ENCODE measurements at regions not wholly inside any gene's neighbourhood (a gene's known extent, or its start where the extent isn't known, plus 50 kb on each side); places are given as distances from the start of the nearest gene placed in this dataset.

DNA sequence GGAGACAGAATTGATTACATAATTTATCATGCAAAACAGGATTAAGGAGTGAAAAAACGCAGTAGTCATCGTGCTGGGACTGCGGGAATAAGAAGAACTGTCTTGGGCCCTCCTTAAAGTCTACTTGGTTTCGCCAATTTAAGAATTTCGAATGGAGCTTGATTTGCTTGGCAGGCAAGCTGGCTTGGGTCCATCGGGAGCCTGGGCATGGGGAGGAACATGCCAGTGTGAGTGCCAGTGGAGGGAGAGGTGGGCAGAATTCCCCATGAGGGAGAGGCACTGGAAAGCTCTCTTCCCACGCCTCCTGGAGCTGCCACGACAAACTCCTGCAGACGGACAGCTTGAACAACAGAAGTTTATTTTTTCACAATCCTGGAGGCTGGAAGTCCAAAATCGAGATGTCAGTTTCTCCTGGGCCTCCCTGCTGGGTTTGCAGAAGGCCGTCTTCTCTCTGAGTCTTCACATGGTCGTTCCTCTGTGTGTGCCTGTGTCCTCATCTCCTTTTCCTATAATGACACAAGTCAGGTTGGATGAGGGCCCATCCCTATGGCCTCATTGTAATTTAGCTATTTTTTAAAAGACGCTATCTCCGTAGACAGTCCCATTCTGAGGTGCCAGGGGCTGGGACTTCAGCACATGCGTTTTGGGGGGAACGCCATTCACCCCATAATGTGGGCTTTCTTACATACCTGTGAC, 528.7 kb upstream of the DPP6 start:
- no peak for TF ChIP-seq CEBPB (IDR thresholded peaks at IDR 0.05)
- TF ChIP-seq ZBTB7A (IDR thresholded peaks at IDR 0.05; ENCODE audit: low read depth) = no peak
